SK-N-SH (cell line): ENCODE measurements at regions not wholly inside any gene's neighbourhood (a gene's known extent, or its start where the extent isn't known, plus 50 kb on each side); places are given as distances from the start of the nearest gene placed in this dataset.

ENCODE experiments used
- CTCF ChIA-PET: fragments of 300-600, 350-600 bp; formaldehyde crosslinking; extraction: SDS; loops from one replicate; lab custom pipeline; 2021; lab: Yijun Ruan, JAX
- POLR2A ChIA-PET: fragments of 350-600 bp; sonication (Branson Sonifier 250); formaldehyde crosslinking; extraction: SDS; loops from one replicate; lab custom pipeline; 2020; ENCODE audit warnings: antibody characterized with exemption, inconsistent platforms; lab: Yijun Ruan, JAX
- DNase-seq: peaks from one replicate; pipeline ENCODE4 v3.0.0; 2012
- H2AFZ ChIP-seq: fragments of 200-600 bp; sonication (generic); 2 replicates; pipeline ENCODE4 v1.8.1; 2016; ENCODE audit warnings: antibody characterized with exemption, mild to moderate bottlenecking, low read depth
- H3F3A ChIP-seq: fragments of 200-600 bp; sonication (generic); replicated peaks from 2 replicates; pipeline ENCODE3; 2016; ENCODE audit warnings: antibody characterized with exemption, mild to moderate bottlenecking; ENCODE audit not compliant: insufficient read depth
- H3K27ac ChIP-seq, 2 experiments: fragments of 200-500 bp in 1 of 2; fragments of 200-600 bp in 1 of 2; sonication (Bioruptor generic) in 1 of 2; sonication (generic), shearing (Covaris generic) in 1 of 2; 2 replicates each; pipeline versions ENCODE4 v1.5.1 to v1.6.1; 2014 to 2016; ENCODE audit warnings: low read depth in 2 of 2, inconsistent platforms in 1 of 2, low read length in 1 of 2, mild to moderate bottlenecking in 1 of 2, mixed read lengths in 1 of 2
- H3K27me3 ChIP-seq: fragments of 200-600 bp; sonication (generic), shearing (Covaris generic); 2 replicates; pipeline ENCODE4 v1.6.1; 2016; ENCODE audit warnings: mixed run types; ENCODE audit not compliant: insufficient read depth
- H3K36me3 ChIP-seq, 2 experiments: fragments of 200-500 bp in 1 of 2; fragments of 200-600 bp in 1 of 2; sonication (Bioruptor generic) in 1 of 2; sonication (generic) in 1 of 2; replicated peaks in 1 of 2; 2 replicates each; pipeline versions ENCODE3 to v1.5.1; 2014 to 2016; ENCODE audit warnings: low read length in 1 of 2, mild to moderate bottlenecking in 1 of 2; ENCODE audit not compliant: insufficient read depth in 2 of 2, control insufficient read depth in 1 of 2
- H3K4me1 ChIP-seq, 2 experiments: fragments of 200-500 bp in 1 of 2; fragments of 200-600 bp in 1 of 2; sonication (Bioruptor generic) in 1 of 2; sonication (generic), shearing (Covaris generic) in 1 of 2; 2 replicates each; pipeline versions ENCODE4 v1.5.1 to v1.6.1; 2014 to 2016; ENCODE audit warnings: low read depth in 1 of 2, low read length in 1 of 2, mixed run types in 1 of 2; ENCODE audit not compliant: insufficient read depth in 2 of 2, control insufficient read depth in 1 of 2
- H3K4me2 ChIP-seq: fragments of 200-600 bp; sonication (generic), shearing (Covaris generic); 2 replicates; pipeline ENCODE4 v1.6.1; 2017; ENCODE audit warnings: mixed run types
- H3K4me3 ChIP-seq, 2 experiments: fragments of 200-500 bp in 1 of 2; fragments of 200-600 bp in 1 of 2; sonication (Bioruptor generic) in 1 of 2; sonication (generic), shearing (Covaris generic) in 1 of 2; 2 replicates each; pipeline versions ENCODE4 v1.5.1 to v1.8.1; 2014 to 2016; ENCODE audit warnings: low read depth in 2 of 2, inconsistent platforms in 1 of 2, low read length in 1 of 2, mild to moderate bottlenecking in 1 of 2, mixed read lengths in 1 of 2, moderate library complexity in 1 of 2
- H3K79me2 ChIP-seq: fragments of 200-600 bp; sonication (generic); 2 replicates; pipeline ENCODE4 v1.8.1; 2017; ENCODE audit warnings: mild to moderate bottlenecking; ENCODE audit not compliant: insufficient read depth
- H3K9ac ChIP-seq: fragments of 200-600 bp; sonication (generic); 2 replicates; pipeline ENCODE4 v1.6.1; 2017; ENCODE audit warnings: mixed run types
- H3K9me2 ChIP-seq: fragments of 200-600 bp; sonication (generic); 2 replicates; pipeline ENCODE4 v1.6.1; 2017; ENCODE audit warnings: mixed run types
- H3K9me3 ChIP-seq: fragments of 200-600 bp; sonication (generic); 2 replicates; pipeline ENCODE4 v1.6.1; 2017; ENCODE audit warnings: mixed run types, mild to moderate bottlenecking, moderate library complexity
- H4K20me1 ChIP-seq: fragments of 200-600 bp; sonication (generic); 2 replicates; pipeline ENCODE4 v1.6.1; 2017; ENCODE audit warnings: mild to moderate bottlenecking, mixed run types; ENCODE audit not compliant: insufficient read depth
- CHD2 ChIP-seq: fragments of 150-350 bp; IDR thresholded peaks from 2 replicates; pipeline ENCODE4 v1.6.1; 2018; ENCODE audit warnings: low read length; ENCODE audit not compliant: partially characterized antibody
- CTCF ChIP-seq: fragments of 200-600 bp; sonication (generic); IDR thresholded peaks from 2 replicates; pipeline ENCODE4 v1.6.1; 2017; ENCODE audit warnings: antibody characterized with exemption, mild to moderate bottlenecking, moderate library complexity
- ELF1 ChIP-seq: IDR thresholded peaks from 2 replicates; pipeline ENCODE4 v1.4.0; 2012
- EP300 ChIP-seq, 2 experiments: IDR thresholded peaks; 2 replicates each; pipeline versions ENCODE4 v1.4.0 to v1.6.1; 2012; ENCODE audit warnings: borderline replicate concordance in 1 of 2, low read depth in 1 of 2, low read length in 1 of 2
- FOXM1 ChIP-seq: IDR thresholded peaks from 2 replicates; pipeline ENCODE4 v1.4.0; 2012; ENCODE audit warnings: low read depth, mild to moderate bottlenecking
- GABPA ChIP-seq: IDR thresholded peaks from 2 replicates; pipeline ENCODE4 v1.4.0; 2012; ENCODE audit warnings: low read depth, mild to moderate bottlenecking
- JUND ChIP-seq: IDR thresholded peaks from 2 replicates; pipeline ENCODE4 v1.4.0; 2012
- MEF2A ChIP-seq: IDR thresholded peaks from 2 replicates; pipeline ENCODE4 v1.4.0; 2012; ENCODE audit warnings: low read depth, borderline replicate concordance
- MXI1 ChIP-seq: IDR thresholded peaks from 2 replicates; pipeline ENCODE4 v1.6.1; 2012; ENCODE audit warnings: mild to moderate bottlenecking, low read depth, low read length, improper control_type of control experiment
- NFIC ChIP-seq: IDR thresholded peaks from 2 replicates; pipeline ENCODE4 v1.4.0; 2012; ENCODE audit warnings: borderline replicate concordance
- NRF1 ChIP-seq: IDR thresholded peaks from 2 replicates; pipeline ENCODE4 v1.6.1; 2012; ENCODE audit warnings: low read depth, mild to moderate bottlenecking, low read length
- PBX3 ChIP-seq: IDR thresholded peaks from 2 replicates; pipeline ENCODE4; 2012
- REST ChIP-seq: IDR thresholded peaks from 2 replicates; pipeline ENCODE4 v1.6.1; 2012; ENCODE audit warnings: mild to moderate bottlenecking, low read depth, low read length, moderate library complexity
- RXRA ChIP-seq: IDR thresholded peaks from 2 replicates; pipeline ENCODE4 v1.4.0; 2012; ENCODE audit warnings: low read depth, mild to moderate bottlenecking, borderline replicate concordance
- TAF1 ChIP-seq: IDR thresholded peaks from 2 replicates; pipeline ENCODE4 v1.6.1; 2012; ENCODE audit warnings: low read depth, mild to moderate bottlenecking, low read length, moderate library complexity, borderline replicate concordance
- TEAD4 ChIP-seq: IDR thresholded peaks from 2 replicates; pipeline ENCODE4 v1.4.0; 2012; ENCODE audit warnings: mild to moderate bottlenecking, borderline replicate concordance; ENCODE audit not compliant: insufficient read depth
- USF2 ChIP-seq: fragments of 150-350 bp; IDR thresholded peaks from 2 replicates; pipeline ENCODE4 v1.6.1; 2017; ENCODE audit warnings: antibody characterized with exemption, low read length, low read depth, borderline replicate concordance
- YY1 ChIP-seq: IDR thresholded peaks from 2 replicates; pipeline ENCODE4 v1.4.0; 2012; ENCODE audit warnings: low read depth, mild to moderate bottlenecking
- WGBS: methylation state at CpG from one replicate; pipeline ENCODE4 v1.1.6; 2017; ENCODE audit warnings: low lambda C conversion rate; 5-methylcytosine and 5-hydroxymethylcytosine counted together
- TF ChIP-seq, protein P1 (sequence below): IDR thresholded peaks from 2 replicates; pipeline ENCODE4 v1.4.0; 2012; ENCODE audit warnings: low read depth, borderline replicate concordance

- POLR2A ChIA-PET: no interaction called here
- Histone ChIP-seq H3K4me2 (no peak overlapping the region), H2AFZ (no peak overlapping the region), H3K9me3 (peaks cover 4% of the 10 kb centered on the region; the same call in 1 of the 2 replicates), H3K36me3 (no peaks in the 10 kb centered on the region), H3K4me3 (no peak overlapping the region), H3K79me2 (no peaks in the 10 kb centered on the region), H3K9me2 (no peaks in the 10 kb centered on the region), H3K4me1 (no peaks in the 10 kb centered on the region), H3K27ac (no peak overlapping the region), H3K27me3 (no peaks in the 10 kb centered on the region), H4K20me1 (no peaks in the 10 kb centered on the region), H3K9ac (no peak overlapping the region), H3F3A (no peaks in the 10 kb centered on the region)
- no peak for DNase-seq
- CTCF ChIA-PET: no interaction called here
- TF ChIP-seq MEF2A (no peak), PBX3 (no peak), NRF1 (no peak), FOXM1 (no peak), ELF1 (no peak), YY1 (no peak)
- WGBS: 33% methylated on average over 2 of the region's 2 CpGs
Observed at GRCh38 chr6:164359441-164359840, 944.9 kb downstream of the QKI start.

- ChIA-PET CTCF (no interaction called here), POLR2A (no interaction called here)
- TF ChIP-seq CTCF (no peak), REST (no peak), CHD2 (no peak), TEAD4 (no peak), RXRA (no peak), NFIC (no peak), EP300 (IDR thresholded peaks at IDR 0.05; ENCODE audit: borderline replicate concordance in 1 of 2, low read depth in 1 of 2, low read length in 1 of 2) (no peak), JUND (no peak), TAF1 (no peak), GABPA (no peak), NRF1 (no peak), USF2 (no peak), MXI1 (no peak)
- TF ChIP-seq, protein P1, sequence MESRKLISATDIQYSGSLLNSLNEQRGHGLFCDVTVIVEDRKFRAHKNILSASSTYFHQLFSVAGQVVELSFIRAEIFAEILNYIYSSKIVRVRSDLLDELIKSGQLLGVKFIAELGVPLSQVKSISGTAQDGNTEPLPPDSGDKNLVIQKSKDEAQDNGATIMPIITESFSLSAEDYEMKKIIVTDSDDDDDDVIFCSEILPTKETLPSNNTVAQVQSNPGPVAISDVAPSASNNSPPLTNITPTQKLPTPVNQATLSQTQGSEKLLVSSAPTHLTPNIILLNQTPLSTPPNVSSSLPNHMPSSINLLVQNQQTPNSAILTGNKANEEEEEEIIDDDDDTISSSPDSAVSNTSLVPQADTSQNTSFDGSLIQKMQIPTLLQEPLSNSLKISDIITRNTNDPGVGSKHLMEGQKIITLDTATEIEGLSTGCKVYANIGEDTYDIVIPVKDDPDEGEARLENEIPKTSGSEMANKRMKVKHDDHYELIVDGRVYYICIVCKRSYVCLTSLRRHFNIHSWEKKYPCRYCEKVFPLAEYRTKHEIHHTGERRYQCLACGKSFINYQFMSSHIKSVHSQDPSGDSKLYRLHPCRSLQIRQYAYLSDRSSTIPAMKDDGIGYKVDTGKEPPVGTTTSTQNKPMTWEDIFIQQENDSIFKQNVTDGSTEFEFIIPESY: no peak
- DNase-seq: no peak
- H3K4me3 ChIP-seq: no peak overlapping the region
- H3K9me2 ChIP-seq: no peaks in the 10 kb centered on the region
- H3F3A ChIP-seq: no peaks in the 10 kb centered on the region
- no peak overlapping the region for H2AFZ ChIP-seq
- no peak overlapping the region for H3K27ac ChIP-seq
- no peak overlapping the region for H3K4me2 ChIP-seq
- no peaks in the 10 kb centered on the region for H4K20me1 ChIP-seq
- 34% methylated on average over 2 of the region's 2 CpGs for WGBS
- H3K9me3 ChIP-seq: peaks cover 3% of the 10 kb centered on the region; the same call in 1 of the 2 replicates
- H3K79me2 ChIP-seq: no peaks in the 10 kb centered on the region
- no peaks in the 10 kb centered on the region for H3K36me3 ChIP-seq
- H3K9ac ChIP-seq: no peak overlapping the region
- no peaks in the 10 kb centered on the region for H3K4me1 ChIP-seq
- no peaks in the 10 kb centered on the region for H3K27me3 ChIP-seq
Observed at GRCh38 chr6:164359036-164359435, 944.5 kb downstream of the QKI start.
